Body of pancreas (tissue), 4 donors: ENCODE measurements at regions not wholly inside any gene's neighbourhood (a gene's known extent, or its start where the extent isn't known, plus 50 kb on each side); places are given as distances from the start of the nearest gene placed in this dataset.

Source experiments
- CTCF ChIP-seq, 7 experiments: fragments of 450-650 bp in 4 of 7; fragments of 200-600 bp in 3 of 7; sonication (generic) in 3 of 7; IDR thresholded peaks; one replicate each; pipeline ENCODE4 v1.5.1; 2016 to 2019; ENCODE audit warnings: antibody characterized with exemption in 7 of 7
- POLR2A ChIP-seq, 3 donors: fragments of 450-650 bp; IDR thresholded peaks; one replicate each; pipeline ENCODE4 v1.6.1; 2016; ENCODE audit warnings: antibody characterized with exemption in 3 of 3, mild to moderate bottlenecking in 2 of 3

DNA sequence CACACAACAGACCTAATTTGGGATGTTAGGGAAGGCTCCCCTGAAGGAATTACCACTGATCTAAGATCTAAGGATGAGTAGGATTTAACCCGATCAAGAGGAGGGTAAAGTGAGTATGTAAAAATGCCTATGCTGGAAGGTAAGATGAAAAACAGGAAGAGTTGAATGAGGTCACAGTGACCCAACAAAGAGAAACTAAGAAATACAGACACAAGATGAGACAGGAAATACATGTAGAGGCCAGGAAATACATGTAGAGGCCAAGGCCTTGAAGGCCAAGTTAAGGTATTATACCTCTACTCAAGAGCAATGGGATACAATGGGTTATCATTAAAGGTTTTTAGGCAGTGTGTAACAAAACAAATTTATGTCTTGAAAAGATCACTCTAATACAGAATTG lies 131.6 kb upstream of the TANK start:
- TF ChIP-seq CTCF (IDR thresholded peaks at IDR 0.05) (no peak), POLR2A (IDR thresholded peaks at IDR 0.05) (no peak)
